T-cell (primary cell): ENCODE measurements at regions not wholly inside any gene's neighbourhood (a gene's known extent, or its start where the extent isn't known, plus 50 kb on each side); places are given as distances from the start of the nearest gene placed in this dataset.

Experiments
- ATAC-seq, 4 experiments: fragments of 200-7000 bp in 3 of 4; fragments of 150-1000 bp in 1 of 4; cut with Tn5 transposase; replicated peaks in 1 of 4; 1 replicate in 3 of 4; 2 replicates in 1 of 4; pipeline ENCODE4 v1.10.0; 2021; ENCODE audit warnings: moderate library complexity in 3 of 4, mild to moderate bottlenecking in 2 of 4, moderate number of reproducible peaks in 1 of 4
- CTCF ChIA-PET, 2 donors: fragments of 300-600 bp; sonication (Branson Sonifier 250); formaldehyde crosslinking; loops; one replicate each; lab custom pipeline; 2022; ENCODE audit warnings: antibody characterized with exemption in 2 of 2; lab: Charles Lee
- POLR2A ChIA-PET, 2 donors: fragments of 300-600 bp; sonication (Branson Sonifier 250); formaldehyde crosslinking; loops; one replicate each; lab custom pipeline; 2022; ENCODE audit warnings: antibody characterized with exemption in 2 of 2; lab: Charles Lee
- DNase-seq, 35 experiments: peaks; one replicate each; pipeline versions ENCODE4 v3.0.0 to v3.0.0-alpha.2; 2013 to 2023
- H3K27ac ChIP-seq: one replicate; pipeline ENCODE4 v1.5.1; 2013; ENCODE audit warnings: low read length
- H3K27me3 ChIP-seq, 2 experiments: replicated peaks in 1 of 2; 1 replicate in 1 of 2; 2 replicates in 1 of 2; pipeline versions ENCODE4 v1.6.1 to v1.7.0; 2013; ENCODE audit warnings: low read length in 1 of 2, mixed read lengths in 1 of 2; ENCODE audit not compliant: control insufficient read depth in 2 of 2, insufficient read depth in 2 of 2; ENCODE audit errors: extremely low read depth in 1 of 2
- H3K36me3 ChIP-seq, 2 donors: 1 replicate in 1 of 2; 2 replicates in 1 of 2; pipeline versions ENCODE4 v1.6.1 to v1.7.0; 2013; ENCODE audit warnings: low read length in 1 of 2; ENCODE audit not compliant: control insufficient read depth in 2 of 2, insufficient read depth in 1 of 2; ENCODE audit errors: extremely low read depth in 1 of 2
- H3K4me1 ChIP-seq, 2 experiments: 1 replicate in 1 of 2; 2 replicates in 1 of 2; pipeline versions ENCODE4 v1.6.1 to v1.7.0; 2013; ENCODE audit warnings: low read length in 2 of 2, mixed read lengths in 1 of 2; ENCODE audit not compliant: insufficient read depth in 2 of 2, control insufficient read depth in 1 of 2; ENCODE audit errors: extremely low read depth in 1 of 2
- H3K4me3 ChIP-seq, 2 donors: 1 replicate in 1 of 2; 2 replicates in 1 of 2; pipeline versions ENCODE4 v1.5.1 to v1.7.0; 2013; ENCODE audit warnings: mild to moderate bottlenecking in 2 of 2, low read length in 1 of 2, moderate library complexity in 1 of 2; ENCODE audit not compliant: control insufficient read depth in 1 of 2; ENCODE audit errors: extremely low read depth in 1 of 2
- H3K9me3 ChIP-seq: 2 replicates; pipeline ENCODE4 v1.7.0; 2013
- H3K27ac Mint-ChIP-seq, 2 donors: one replicate each; pipeline ENCODE4 v1.8.0; 2020 to 2021; ENCODE audit warnings: mild to moderate bottlenecking in 2 of 2, mixed read lengths in 2 of 2
- H3K27me3 Mint-ChIP-seq, 2 donors: one replicate each; pipeline ENCODE4 v1.8.0; 2021 to 2022; ENCODE audit warnings: mixed read lengths in 2 of 2
- H3K36me3 Mint-ChIP-seq: one replicate; pipeline ENCODE4 v1.8.0; 2021; ENCODE audit warnings: mixed read lengths
- H3K4me1 Mint-ChIP-seq, 3 donors: one replicate each; pipeline ENCODE4 v1.8.0; 2020 to 2022; ENCODE audit warnings: mixed read lengths in 3 of 3, mild to moderate bottlenecking in 1 of 3
- H3K4me3 Mint-ChIP-seq, 3 donors: one replicate each; pipeline ENCODE4 v1.8.0; 2020 to 2022; ENCODE audit warnings: mild to moderate bottlenecking in 3 of 3, mixed read lengths in 3 of 3, moderate library complexity in 3 of 3
- H3K9me3 Mint-ChIP-seq, 3 donors: one replicate each; pipeline ENCODE4 v1.8.0; 2020 to 2022; ENCODE audit warnings: mixed read lengths in 3 of 3
- WGBS: methylation state at CpG from one replicate; pipeline ENCODE4 v1.1.5; 2013; ENCODE audit warnings: missing lambda C conversion rate; ENCODE audit not compliant: insufficient coverage; 5-methylcytosine and 5-hydroxymethylcytosine counted together

- Mint-ChIP-seq H3K9me3 (peaks cover 0 to 13% (median 0%) of the 10 kb centered on the region in 3 donors), H3K27ac (no peak overlapping the region), H3K4me3 (no peak overlapping the region), H3K27me3 (no peaks in the 10 kb centered on the region), H3K4me1 (no peaks in the 10 kb centered on the region), H3K36me3 (no peaks in the 10 kb centered on the region)
- DNase-seq (no peak), ATAC-seq (no peak)
- ChIA-PET POLR2A (no interaction called here), CTCF (no interaction called here)
- H3K27ac ChIP-seq: no peak overlapping the region
- no peaks in the 10 kb centered on the region for H3K9me3 ChIP-seq
- no peaks in the 10 kb centered on the region for H3K27me3 ChIP-seq
- whole genome bisulfite sequencing: 43% methylated on average over 1 of the region's 2 CpGs
- H3K4me3 ChIP-seq: no peak overlapping the region
- H3K36me3 ChIP-seq: no peaks in the 10 kb centered on the region
- H3K4me1 ChIP-seq: no peaks in the 10 kb centered on the region
Observed at GRCh38 chr1:237962985-237963384, 72.3 kb upstream of the ZP4 start.

DNA sequence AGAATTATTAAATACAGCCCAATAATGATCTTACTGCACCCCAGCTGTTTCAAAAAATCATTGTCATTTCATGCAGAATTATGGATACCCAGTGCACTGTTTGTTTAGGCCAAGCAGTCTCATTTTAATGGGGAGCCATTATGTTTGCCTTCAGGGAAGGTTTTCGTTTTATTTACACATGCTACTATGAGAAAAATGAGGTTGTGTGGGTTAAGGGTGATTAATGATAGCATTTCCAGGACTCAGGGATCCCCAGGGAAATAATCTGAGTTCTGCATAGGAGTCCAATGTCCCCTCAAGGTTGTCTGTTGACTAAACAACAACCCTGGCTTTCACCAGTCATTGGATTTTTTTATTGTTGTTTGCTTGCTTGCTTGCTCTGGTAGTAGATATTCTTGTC is 71.0 kb upstream of the ZP4 start:
- no peak overlapping the region for H3K4me3 ChIP-seq
- no peaks in the 10 kb centered on the region for H3K27me3 ChIP-seq
- DNase-seq (no peak), ATAC-seq (no peak)
- no peaks in the 10 kb centered on the region for H3K9me3 ChIP-seq
- no peaks in the 10 kb centered on the region for H3K36me3 ChIP-seq
- no CpG with 5 or more reads among the region's 1 CpG for WGBS
- Mint-ChIP-seq H3K4me1 (no peaks in the 10 kb centered on the region), H3K4me3 (no peak overlapping the region), H3K27ac (no peak overlapping the region), H3K36me3 (no peaks in the 10 kb centered on the region), H3K9me3 (peaks cover 0 to 8% (median 0%) of the 10 kb centered on the region in 3 donors), H3K27me3 (no peaks in the 10 kb centered on the region)
- ChIA-PET POLR2A (interaction anchor here in 1 of 2 donors (0.5 kb wide), 1 partner anchor 48 kb away, joined by 3 read pairs; no protein-coding TSS in a partner anchor), CTCF (no interaction called here)
- no peak overlapping the region for H3K27ac ChIP-seq
- H3K4me1 ChIP-seq: no peaks in the 10 kb centered on the region

- H3K36me3 ChIP-seq: no peaks in the 10 kb centered on the region
- POLR2A ChIA-PET: interaction anchor here in 1 of 2 donors (0.7 kb wide), 1 partner anchor 8 kb away, joined by 3 read pairs; no protein-coding TSS in a partner anchor
- CTCF ChIA-PET: no interaction called here
Observed at GRCh38 chr1:237959838-237960237, 69.1 kb upstream of the ZP4 start.

DNA sequence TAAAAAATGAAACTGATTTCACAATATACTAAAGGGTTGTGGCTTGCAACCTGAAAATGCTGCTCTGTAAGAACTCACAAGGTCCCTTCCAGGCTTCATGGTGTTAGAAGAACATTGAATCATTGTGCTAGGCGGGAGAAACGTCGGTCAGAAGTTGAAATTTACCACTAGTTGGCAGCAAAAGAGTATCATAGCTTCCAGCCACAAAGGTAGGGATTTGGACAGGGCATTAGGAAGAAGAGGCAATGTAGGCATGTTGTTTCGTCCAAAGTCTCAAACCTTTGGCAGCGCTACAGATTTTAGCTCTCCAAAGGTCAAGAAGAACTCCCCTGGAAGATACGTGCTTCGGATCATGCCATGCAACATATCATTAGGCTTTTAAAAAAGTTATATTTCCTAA is 62.5 kb upstream of the ZP4 start:
- no peaks in the 10 kb centered on the region for H3K27me3 Mint-ChIP-seq
- H3K27ac Mint-ChIP-seq: no peak overlapping the region
- H3K9me3 Mint-ChIP-seq: peaks cover 0 to 7% (median 0%) of the 10 kb centered on the region in 3 donors
- CTCF ChIA-PET: no interaction called here
- Histone ChIP-seq H3K27me3 (no peaks in the 10 kb centered on the region), H3K36me3 (no peaks in the 10 kb centered on the region), H3K9me3 (no peaks in the 10 kb centered on the region), H3K27ac (no peak overlapping the region), H3K4me1 (no peaks in the 10 kb centered on the region), H3K4me3 (no peak overlapping the region)
- 100% methylated on average over 3 of the region's 7 CpGs for WGBS
- H3K4me1 Mint-ChIP-seq: no peaks in the 10 kb centered on the region
- DNase-seq (no peak), ATAC-seq (no peak)
- H3K4me3 Mint-ChIP-seq: no peak overlapping the region
- POLR2A ChIA-PET: no interaction called here
- H3K36me3 Mint-ChIP-seq: no peaks in the 10 kb centered on the region

More at GRCh38 chr1:237959838-237960237, 69.1 kb upstream of the ZP4 start:
- DNase-seq: no peak
- Mint-ChIP-seq H3K9me3 (peaks cover 0 to 12% (median 0%) of the 10 kb centered on the region in 3 donors), H3K27ac (no peak overlapping the region), H3K27me3 (no peaks in the 10 kb centered on the region), H3K4me3 (no peak overlapping the region), H3K36me3 (no peaks in the 10 kb centered on the region), H3K4me1 (no peaks in the 10 kb centered on the region)
- Histone ChIP-seq H3K27ac (no peak overlapping the region), H3K4me3 (no peak overlapping the region), H3K9me3 (no peaks in the 10 kb centered on the region), H3K4me1 (no peaks in the 10 kb centered on the region), H3K27me3 (no peaks in the 10 kb centered on the region)
- no peak for ATAC-seq
